ENCODE measurements at regions not wholly inside any gene's neighbourhood (a gene's known extent, or its start where the extent isn't known, plus 50 kb on each side); places are given as distances from the start of the nearest gene placed in this dataset.
"Not testable (repeated sequence)": the region's sequence is repeated elsewhere in the genome, so short reads cannot be mapped to it uniquely, and the experiment has no call there.

DNA sequence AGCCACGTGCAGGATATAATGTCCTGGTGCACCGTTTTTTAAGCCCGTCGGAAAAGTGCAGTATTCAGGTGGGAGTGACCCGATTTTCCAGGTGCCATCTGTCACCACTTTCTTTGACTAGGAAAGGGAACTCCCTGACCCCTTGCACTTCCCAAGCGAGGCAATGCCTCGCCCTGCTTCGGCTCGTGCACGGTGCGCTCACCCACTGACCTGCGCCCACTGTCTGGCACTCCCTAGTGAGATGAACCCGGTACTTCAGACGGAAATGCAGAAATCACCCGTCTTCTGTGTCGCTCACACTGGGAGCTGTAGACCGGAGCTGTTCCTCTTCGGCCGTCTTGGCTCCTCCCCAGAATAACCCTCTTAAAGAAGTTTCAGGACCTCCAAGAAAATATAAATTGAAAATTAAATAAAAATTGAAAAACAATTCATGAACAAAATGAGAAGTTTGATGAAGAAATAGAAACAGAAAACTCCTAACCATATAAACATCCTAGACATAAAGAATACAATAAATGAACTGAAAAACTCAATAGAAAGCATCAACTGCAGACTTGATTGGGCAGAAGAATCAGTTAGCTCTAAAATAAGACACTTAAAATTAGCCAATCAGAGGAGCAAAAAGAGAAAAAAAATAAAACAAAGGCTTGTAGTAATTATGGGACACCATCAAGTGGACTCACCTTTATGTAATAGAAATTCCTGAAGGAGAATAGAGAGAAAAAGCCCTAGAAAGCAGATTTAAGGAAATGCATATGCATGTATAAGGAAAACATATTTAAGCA lies 249.3 kb upstream of the GOT2 start:
- TF ChIP-seq, protein P1, sequence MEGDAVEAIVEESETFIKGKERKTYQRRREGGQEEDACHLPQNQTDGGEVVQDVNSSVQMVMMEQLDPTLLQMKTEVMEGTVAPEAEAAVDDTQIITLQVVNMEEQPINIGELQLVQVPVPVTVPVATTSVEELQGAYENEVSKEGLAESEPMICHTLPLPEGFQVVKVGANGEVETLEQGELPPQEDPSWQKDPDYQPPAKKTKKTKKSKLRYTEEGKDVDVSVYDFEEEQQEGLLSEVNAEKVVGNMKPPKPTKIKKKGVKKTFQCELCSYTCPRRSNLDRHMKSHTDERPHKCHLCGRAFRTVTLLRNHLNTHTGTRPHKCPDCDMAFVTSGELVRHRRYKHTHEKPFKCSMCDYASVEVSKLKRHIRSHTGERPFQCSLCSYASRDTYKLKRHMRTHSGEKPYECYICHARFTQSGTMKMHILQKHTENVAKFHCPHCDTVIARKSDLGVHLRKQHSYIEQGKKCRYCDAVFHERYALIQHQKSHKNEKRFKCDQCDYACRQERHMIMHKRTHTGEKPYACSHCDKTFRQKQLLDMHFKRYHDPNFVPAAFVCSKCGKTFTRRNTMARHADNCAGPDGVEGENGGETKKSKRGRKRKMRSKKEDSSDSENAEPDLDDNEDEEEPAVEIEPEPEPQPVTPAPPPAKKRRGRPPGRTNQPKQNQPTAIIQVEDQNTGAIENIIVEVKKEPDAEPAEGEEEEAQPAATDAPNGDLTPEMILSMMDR (IDR thresholded peaks at IDR 0.05), result not testable (repeated sequence)
- TF ChIP-seq POLR2AphosphoS5 (IDR thresholded peaks at IDR 0.05; ENCODE audit: low read depth, low read length); SIN3A (IDR thresholded peaks at IDR 0.05; ENCODE audit: borderline replicate concordance, insufficient read depth, low read depth, low read length): not testable (repeated sequence)
- TF ChIP-seq, protein P2, sequence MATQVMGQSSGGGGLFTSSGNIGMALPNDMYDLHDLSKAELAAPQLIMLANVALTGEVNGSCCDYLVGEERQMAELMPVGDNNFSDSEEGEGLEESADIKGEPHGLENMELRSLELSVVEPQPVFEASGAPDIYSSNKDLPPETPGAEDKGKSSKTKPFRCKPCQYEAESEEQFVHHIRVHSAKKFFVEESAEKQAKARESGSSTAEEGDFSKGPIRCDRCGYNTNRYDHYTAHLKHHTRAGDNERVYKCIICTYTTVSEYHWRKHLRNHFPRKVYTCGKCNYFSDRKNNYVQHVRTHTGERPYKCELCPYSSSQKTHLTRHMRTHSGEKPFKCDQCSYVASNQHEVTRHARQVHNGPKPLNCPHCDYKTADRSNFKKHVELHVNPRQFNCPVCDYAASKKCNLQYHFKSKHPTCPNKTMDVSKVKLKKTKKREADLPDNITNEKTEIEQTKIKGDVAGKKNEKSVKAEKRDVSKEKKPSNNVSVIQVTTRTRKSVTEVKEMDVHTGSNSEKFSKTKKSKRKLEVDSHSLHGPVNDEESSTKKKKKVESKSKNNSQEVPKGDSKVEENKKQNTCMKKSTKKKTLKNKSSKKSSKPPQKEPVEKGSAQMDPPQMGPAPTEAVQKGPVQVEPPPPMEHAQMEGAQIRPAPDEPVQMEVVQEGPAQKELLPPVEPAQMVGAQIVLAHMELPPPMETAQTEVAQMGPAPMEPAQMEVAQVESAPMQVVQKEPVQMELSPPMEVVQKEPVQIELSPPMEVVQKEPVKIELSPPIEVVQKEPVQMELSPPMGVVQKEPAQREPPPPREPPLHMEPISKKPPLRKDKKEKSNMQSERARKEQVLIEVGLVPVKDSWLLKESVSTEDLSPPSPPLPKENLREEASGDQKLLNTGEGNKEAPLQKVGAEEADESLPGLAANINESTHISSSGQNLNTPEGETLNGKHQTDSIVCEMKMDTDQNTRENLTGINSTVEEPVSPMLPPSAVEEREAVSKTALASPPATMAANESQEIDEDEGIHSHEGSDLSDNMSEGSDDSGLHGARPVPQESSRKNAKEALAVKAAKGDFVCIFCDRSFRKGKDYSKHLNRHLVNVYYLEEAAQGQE (IDR thresholded peaks at IDR 0.05; ENCODE audit: insufficient read depth in 1 of 2, low read depth in 2 of 2, low read length in 1 of 2), result not testable (repeated sequence)

Data from Panc1 (cell line).